KMS-11 (cell line): ENCODE measurements at regions not wholly inside any gene's neighbourhood (a gene's known extent, or its start where the extent isn't known, plus 50 kb on each side); places are given as distances from the start of the nearest gene placed in this dataset.

Experiments used
- H2AFZ ChIP-seq: fragments of 200-600 bp; sonication (generic); 2 replicates; pipeline ENCODE4 v1.6.1; 2016; ENCODE audit warnings: antibody characterized with exemption, mixed run types, low read depth
- H3K27ac ChIP-seq: fragments of 200-600 bp; sonication (generic); 2 replicates; pipeline ENCODE4 v1.6.1; 2016; ENCODE audit warnings: mild to moderate bottlenecking, mixed run types
- H3K27me3 ChIP-seq: fragments of 200-600 bp; sonication (generic); 2 replicates; pipeline ENCODE4 v1.6.1; 2017; ENCODE audit warnings: mild to moderate bottlenecking, low read depth, mixed run types, moderate library complexity; ENCODE audit not compliant: insufficient read depth
- H3K36me3 ChIP-seq: fragments of 200-600 bp; sonication (generic); 2 replicates; pipeline ENCODE4 v1.6.1; 2017; ENCODE audit warnings: mild to moderate bottlenecking, mixed run types; ENCODE audit not compliant: insufficient read depth
- H3K4me1 ChIP-seq: fragments of 200-600 bp; sonication (generic); 2 replicates; pipeline ENCODE4 v1.6.1; 2016; ENCODE audit warnings: mild to moderate bottlenecking, low read depth, mixed run types; ENCODE audit not compliant: poor library complexity, severe bottlenecking
- H3K4me2 ChIP-seq: fragments of 200-600 bp; sonication (generic); 2 replicates; pipeline ENCODE4 v1.7.0; 2016; ENCODE audit warnings: mild to moderate bottlenecking, mixed run types
- H3K4me3 ChIP-seq: fragments of 200-600 bp; sonication (generic); IDR thresholded peaks from 2 replicates; pipeline ENCODE4 v1.6.1; 2017; ENCODE audit warnings: low read depth, low read length, mixed read lengths; ENCODE audit not compliant: insufficient read depth
- H3K79me2 ChIP-seq: fragments of 200-600 bp; sonication (generic); 2 replicates; pipeline ENCODE4 v1.6.1; 2016; ENCODE audit warnings: low read depth, mixed run types; ENCODE audit not compliant: insufficient read depth
- H3K9ac ChIP-seq: fragments of 200-600 bp; sonication (generic); 2 replicates; pipeline ENCODE4 v1.6.1; 2016; ENCODE audit warnings: mild to moderate bottlenecking, mixed run types
- H4K20me1 ChIP-seq: fragments of 200-600 bp; sonication (generic); 2 replicates; pipeline ENCODE4 v1.6.1; 2016; ENCODE audit warnings: mild to moderate bottlenecking, mixed run types; ENCODE audit not compliant: insufficient read depth
- CTCF ChIP-seq: fragments of 200-600 bp; sonication (generic); conservative IDR thresholded peaks from 2 replicates; pipeline ENCODE4 v1.6.1; 2017; ENCODE audit warnings: low read depth, mild to moderate bottlenecking, antibody characterized with exemption, low read length, moderate library complexity, mixed read lengths

GRCh38 chr19:28984315-28984714 is 228.6 kb downstream of the UQCRFS1 start:
- Histone ChIP-seq H2AFZ (no peak overlapping the region), H3K4me3 (no peak overlapping the region), H3K9ac (no peak overlapping the region), H3K4me1 (no peaks in the 10 kb centered on the region), H3K4me2 (no peak overlapping the region), H3K27me3 (no peaks in the 10 kb centered on the region), H4K20me1 (no peaks in the 10 kb centered on the region), H3K27ac (no peak overlapping the region), H3K36me3 (no peaks in the 10 kb centered on the region), H3K79me2 (no peaks in the 10 kb centered on the region)
- no peak for TF ChIP-seq CTCF

- no peak overlapping the region for H3K9ac ChIP-seq
- no peak overlapping the region for H2AFZ ChIP-seq
- H3K4me3 ChIP-seq: no peak overlapping the region
- H4K20me1 ChIP-seq: no peaks in the 10 kb centered on the region
- no peak overlapping the region for H3K4me2 ChIP-seq
- H3K79me2 ChIP-seq: no peaks in the 10 kb centered on the region
- H3K4me1 ChIP-seq: no peaks in the 10 kb centered on the region
- no peak overlapping the region for H3K27ac ChIP-seq
- H3K27me3 ChIP-seq: no peaks in the 10 kb centered on the region
- H3K36me3 ChIP-seq: no peaks in the 10 kb centered on the region
- no peak for TF ChIP-seq CTCF
Measured at GRCh38 chr19:28983430-28983829, 229.5 kb downstream of the UQCRFS1 start.

- Histone ChIP-seq H2AFZ (no peak overlapping the region), H3K27me3 (no peaks in the 10 kb centered on the region), H3K27ac (no peak overlapping the region), H3K36me3 (no peaks in the 10 kb centered on the region), H3K4me2 (no peak overlapping the region), H3K4me1 (no peaks in the 10 kb centered on the region), H3K79me2 (no peaks in the 10 kb centered on the region), H4K20me1 (no peaks in the 10 kb centered on the region), H3K9ac (no peak overlapping the region), H3K4me3 (no peak overlapping the region)
- TF ChIP-seq CTCF: no peak
Measured at GRCh38 chr19:28981994-28982393, 231.0 kb downstream of the UQCRFS1 start.

- no peaks in the 10 kb centered on the region for H3K27me3 ChIP-seq
- H3K4me3 ChIP-seq: no peak overlapping the region
- H3K36me3 ChIP-seq: no peaks in the 10 kb centered on the region
- no peak overlapping the region for H2AFZ ChIP-seq
- TF ChIP-seq CTCF: no peak
- H3K27ac ChIP-seq: no peak overlapping the region
- no peaks in the 10 kb centered on the region for H3K79me2 ChIP-seq
- no peak overlapping the region for H3K9ac ChIP-seq
- H3K4me1 ChIP-seq: no peaks in the 10 kb centered on the region
- H3K4me2 ChIP-seq: no peak overlapping the region
- no peaks in the 10 kb centered on the region for H4K20me1 ChIP-seq
Measured at GRCh38 chr19:28981518-28981917, 231.4 kb downstream of the UQCRFS1 start.
